ENCODE measurements at regions not wholly inside any gene's neighbourhood (a gene's known extent, or its start where the extent isn't known, plus 50 kb on each side); places are given as distances from the start of the nearest gene placed in this dataset.
A peak's percentile ranks its signal among the peaks of the same experiment; 100 is the strongest.

DNA sequence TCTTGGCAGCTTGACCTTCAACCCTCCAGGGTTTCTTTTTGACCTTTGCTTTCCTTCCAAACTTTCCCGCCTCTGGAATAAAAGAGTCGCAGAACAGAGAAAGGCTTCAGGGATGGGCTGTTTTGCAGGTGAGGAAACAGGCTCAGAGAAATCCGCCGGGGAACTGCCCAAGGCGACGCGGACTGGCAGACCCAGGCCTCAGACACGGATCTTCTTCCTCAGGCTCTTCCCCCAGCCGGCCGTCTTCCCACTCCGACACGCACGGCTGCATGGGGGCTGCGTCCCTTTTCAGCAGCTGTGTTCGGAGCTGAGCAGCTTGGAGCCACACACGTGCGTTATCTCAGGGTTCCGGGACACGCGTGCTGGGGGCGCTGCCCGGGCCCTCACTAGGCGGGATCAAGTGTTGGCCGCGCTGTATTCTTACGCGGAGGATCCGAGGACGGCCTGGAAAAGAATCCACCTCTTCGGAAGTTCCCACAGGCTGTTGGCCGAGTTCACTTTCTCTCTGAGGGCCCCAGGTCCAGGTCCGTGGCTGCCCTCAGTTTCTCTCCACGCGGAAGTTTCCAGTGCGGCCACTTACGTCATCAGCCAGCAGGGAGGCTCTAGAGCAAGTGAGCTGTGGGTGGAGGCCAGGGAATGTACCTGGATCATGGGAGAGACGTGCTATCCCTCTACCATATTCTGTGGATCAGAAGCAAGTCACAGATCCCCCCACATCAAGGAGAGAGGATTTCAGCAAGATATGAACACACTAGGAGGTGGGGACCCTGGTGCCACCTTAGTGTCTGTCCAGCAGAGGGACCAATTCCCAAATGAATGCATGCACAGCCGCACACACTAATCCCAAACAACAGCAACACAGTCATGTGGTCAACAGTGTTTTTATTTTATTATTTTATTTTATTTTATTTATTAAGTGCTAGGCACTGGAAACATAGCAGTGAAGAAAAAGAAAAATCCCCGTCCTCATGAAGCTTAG lies 100.4 kb downstream of the ING1 start:
- TF ChIP-seq, protein P1, sequence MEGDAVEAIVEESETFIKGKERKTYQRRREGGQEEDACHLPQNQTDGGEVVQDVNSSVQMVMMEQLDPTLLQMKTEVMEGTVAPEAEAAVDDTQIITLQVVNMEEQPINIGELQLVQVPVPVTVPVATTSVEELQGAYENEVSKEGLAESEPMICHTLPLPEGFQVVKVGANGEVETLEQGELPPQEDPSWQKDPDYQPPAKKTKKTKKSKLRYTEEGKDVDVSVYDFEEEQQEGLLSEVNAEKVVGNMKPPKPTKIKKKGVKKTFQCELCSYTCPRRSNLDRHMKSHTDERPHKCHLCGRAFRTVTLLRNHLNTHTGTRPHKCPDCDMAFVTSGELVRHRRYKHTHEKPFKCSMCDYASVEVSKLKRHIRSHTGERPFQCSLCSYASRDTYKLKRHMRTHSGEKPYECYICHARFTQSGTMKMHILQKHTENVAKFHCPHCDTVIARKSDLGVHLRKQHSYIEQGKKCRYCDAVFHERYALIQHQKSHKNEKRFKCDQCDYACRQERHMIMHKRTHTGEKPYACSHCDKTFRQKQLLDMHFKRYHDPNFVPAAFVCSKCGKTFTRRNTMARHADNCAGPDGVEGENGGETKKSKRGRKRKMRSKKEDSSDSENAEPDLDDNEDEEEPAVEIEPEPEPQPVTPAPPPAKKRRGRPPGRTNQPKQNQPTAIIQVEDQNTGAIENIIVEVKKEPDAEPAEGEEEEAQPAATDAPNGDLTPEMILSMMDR (IDR thresholded peaks at IDR 0.05; ENCODE audit: control insufficient read depth, extremely low read depth, insufficient read depth) = peak; percentile 40
- H3K4me3 ChIP-seq (ENCODE audit: low read depth, low read length) = no peak overlapping the region
- no peak for DNase-seq (ENCODE audit: low read depth)

DNA sequence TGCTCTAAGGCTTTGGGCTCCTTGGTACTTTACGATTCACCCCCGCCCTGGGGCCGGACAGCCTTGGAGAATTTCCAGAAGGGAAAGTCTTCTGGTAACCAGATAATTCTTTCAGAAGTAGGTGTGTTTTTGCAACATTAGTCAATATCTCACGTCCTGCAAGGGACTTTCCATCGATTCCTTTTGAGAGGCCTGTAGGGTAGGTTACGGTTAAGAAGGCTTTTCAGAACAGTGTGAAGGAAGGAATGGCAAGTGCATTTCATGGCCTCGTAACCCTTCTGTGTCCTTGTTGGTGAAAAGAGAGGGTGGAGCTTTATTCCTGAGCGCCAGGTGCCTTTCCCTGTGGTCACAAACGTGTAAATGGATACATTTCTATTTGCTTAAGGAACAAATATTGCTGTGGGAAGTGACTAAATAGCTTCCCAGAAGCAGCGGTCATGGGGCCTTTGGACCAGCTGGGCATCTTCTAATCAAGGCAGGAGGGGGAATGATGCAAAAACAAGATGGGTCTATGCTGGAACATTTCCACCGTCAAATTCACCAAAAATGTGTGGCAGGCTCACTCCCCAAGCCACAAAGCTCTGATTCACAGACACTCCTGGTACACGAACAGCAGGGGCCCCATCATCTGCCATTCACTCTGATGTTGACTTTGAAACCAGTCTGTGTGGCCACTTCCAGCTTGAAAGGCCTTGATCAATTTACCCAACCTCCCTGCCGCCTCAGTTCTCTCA lies 99.2 kb downstream of the ANKRD10 start:
- DNase-seq (ENCODE audit: low read depth) = no peak
- TF ChIP-seq, protein P1 (IDR thresholded peaks at IDR 0.05; ENCODE audit: control insufficient read depth, extremely low read depth, insufficient read depth) = no peak
- no peak overlapping the region for H3K4me3 ChIP-seq (ENCODE audit: low read depth, low read length)

DNA sequence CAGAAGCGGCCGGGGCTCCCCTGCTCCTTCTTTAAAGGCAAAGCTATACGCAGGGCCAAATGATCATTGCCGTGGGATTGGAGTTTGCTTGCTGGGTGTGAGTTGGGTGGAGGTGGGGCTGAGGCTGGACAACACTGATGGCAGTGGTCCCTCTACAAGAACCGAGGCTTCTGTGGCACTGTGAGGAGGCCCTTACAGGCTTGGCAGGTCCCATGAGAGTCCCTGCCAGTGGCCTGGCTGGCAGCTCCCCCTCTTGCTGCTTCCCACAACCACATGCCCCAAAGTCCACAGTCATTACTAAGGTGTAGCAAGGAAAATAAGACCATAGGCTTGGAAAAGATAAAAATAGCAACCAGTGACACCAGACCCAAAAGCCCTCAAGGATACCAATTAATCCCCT lies 98.4 kb downstream of the ANKRD10 start:
- DNase-seq (ENCODE audit: low read depth) = no peak
- H3K4me3 ChIP-seq (ENCODE audit: low read depth, low read length) = no peak overlapping the region
- TF ChIP-seq, protein P1 (IDR thresholded peaks at IDR 0.05; ENCODE audit: control insufficient read depth, extremely low read depth, insufficient read depth) = no peak

DNA sequence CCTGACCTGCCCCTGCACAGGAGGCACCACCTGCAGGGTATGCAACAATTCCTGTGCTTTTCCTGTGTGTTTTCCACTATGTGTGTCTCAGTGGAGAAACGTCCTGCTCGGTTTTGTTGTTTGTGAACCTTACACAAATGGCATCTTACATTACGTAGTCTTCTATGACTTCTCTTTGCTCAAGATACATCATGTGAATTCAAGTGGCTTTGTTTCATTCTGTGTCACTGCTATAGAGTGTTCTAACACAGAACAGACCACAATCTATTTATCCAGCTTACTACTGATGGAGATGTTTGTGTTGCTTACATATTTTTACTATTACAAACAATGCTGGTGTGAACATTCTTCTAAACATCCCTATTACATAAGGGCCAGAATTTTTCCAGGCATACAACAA lies 97.7 kb downstream of the ANKRD10 start:
- no peak for DNase-seq (ENCODE audit: low read depth)
- TF ChIP-seq, protein P1 (IDR thresholded peaks at IDR 0.05; ENCODE audit: control insufficient read depth, extremely low read depth, insufficient read depth) = no peak
- no peak overlapping the region for H3K4me3 ChIP-seq (ENCODE audit: low read depth, low read length)

DNA sequence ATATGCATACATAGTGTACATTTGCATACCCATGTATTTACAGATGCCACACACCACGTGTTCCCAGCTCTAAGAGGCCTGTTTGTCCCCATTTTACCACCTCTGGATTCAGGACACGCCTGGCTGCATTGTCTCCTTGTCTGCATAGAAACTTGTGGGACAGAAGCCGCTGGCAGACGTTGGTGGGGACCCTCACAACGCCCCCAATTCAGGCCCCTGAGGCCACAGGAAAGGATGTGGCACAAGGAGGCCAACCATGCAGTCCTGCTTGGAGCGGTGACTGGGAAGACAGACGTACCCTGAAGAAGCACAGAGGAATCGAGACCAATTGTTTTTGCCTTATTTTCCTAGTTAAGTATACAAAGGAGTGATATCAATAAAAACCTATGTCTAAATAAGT lies 96.1 kb downstream of the ANKRD10 start:
- no peak overlapping the region for H3K4me3 ChIP-seq (ENCODE audit: low read depth, low read length)
- TF ChIP-seq, protein P1 (IDR thresholded peaks at IDR 0.05; ENCODE audit: control insufficient read depth, extremely low read depth, insufficient read depth) = no peak
- DNase-seq (ENCODE audit: low read depth) = no peak

DNA sequence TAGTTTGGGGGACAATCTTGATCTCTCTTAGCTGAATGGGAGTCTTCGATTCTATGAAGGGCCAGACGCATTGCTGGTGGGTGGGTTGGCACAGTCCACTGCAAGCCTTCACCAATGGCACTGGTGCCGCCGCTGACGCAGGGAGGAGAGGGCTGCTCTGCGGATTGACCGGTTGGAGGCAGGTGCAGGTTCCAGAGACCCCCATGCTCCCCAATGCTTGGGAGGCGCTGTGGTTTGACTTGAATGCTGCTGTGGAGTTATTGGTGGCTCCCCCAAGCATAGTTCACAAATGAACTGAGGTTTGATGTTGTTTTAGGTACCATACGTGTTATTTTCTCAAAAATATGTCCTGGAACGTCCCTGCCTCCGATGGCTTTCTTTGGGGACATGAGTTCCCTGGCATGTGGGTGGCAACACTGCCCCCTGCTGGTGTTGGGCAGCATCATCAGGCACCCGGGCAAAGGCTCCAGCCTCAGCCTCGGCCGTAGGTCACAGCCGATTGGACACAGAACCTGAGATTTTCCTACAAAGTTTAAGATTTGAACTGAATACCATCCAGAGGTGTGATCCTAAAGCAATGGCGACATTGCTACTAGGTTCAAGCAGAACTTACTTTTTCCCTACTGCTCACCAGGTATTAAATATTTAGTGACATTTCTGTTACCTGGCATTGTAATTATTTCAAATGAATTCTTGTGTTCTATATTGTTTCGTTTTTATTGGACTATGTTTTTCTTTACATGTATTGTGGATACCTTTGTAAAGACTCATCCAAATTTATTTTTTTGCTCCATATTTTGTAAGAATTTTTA lies 95.5 kb downstream of the ANKRD10 start:
- H3K4me3 ChIP-seq (ENCODE audit: low read depth, low read length) = no peak overlapping the region
- DNase-seq (ENCODE audit: low read depth) = no peak

More for the DNA sequence above, 95.5 kb downstream of the ANKRD10 start:
- TF ChIP-seq, protein P1 (IDR thresholded peaks at IDR 0.05; ENCODE audit: control insufficient read depth, extremely low read depth, insufficient read depth) = peak; percentile 78
